A549 (cell line): ENCODE measurements at regions not wholly inside any gene's neighbourhood (a gene's known extent, or its start where the extent isn't known, plus 50 kb on each side); places are given as distances from the start of the nearest gene placed in this dataset.
A peak's percentile ranks its signal among the peaks of the same experiment; 100 is the strongest.

Experiments used
- ATAC-seq, 2 experiments: fragments of 200-7000 bp in 1 of 2; fragments of >200 bp in 1 of 2; cut with Nextera tagmentation in 1 of 2; cut with Tn5 transposase in 1 of 2; 3 replicates each; pipeline versions ENCODE4 v1.8.0 to v1.9.1; 2018 to 2020; ENCODE audit warnings: mild to moderate bottlenecking in 1 of 2, moderate library complexity in 1 of 2
- CTCF ChIA-PET: fragments of 300-600 bp; sonication (Branson Sonifier 250); formaldehyde crosslinking; extraction: SDS; loops from one replicate; lab custom pipeline; 2021; ENCODE audit warnings: antibody characterized with exemption, inconsistent platforms; lab: Yijun Ruan, JAX
- POLR2A ChIA-PET: fragments of 350-600 bp; formaldehyde crosslinking; extraction: SDS; loops from one replicate; lab custom pipeline; 2021; ENCODE audit warnings: antibody characterized with exemption, inconsistent platforms; lab: Yijun Ruan, JAX
- DNase-seq, 2 experiments: peaks; one replicate each; pipeline versions ENCODE4 v3.0.0 to v3.0.0-alpha.2; 2011 to 2016; ENCODE audit warnings: low read depth in 1 of 2, low spot score in 1 of 2
- FAIRE-seq: peaks from 2 replicates; lab custom pipeline; 2011; peaks lifted over from hg19 to GRCh38; lab: Jason Lieb, UNC
- H3K27ac ChIP-seq, 2 experiments: fragments of >200 bp; sonication (Bioruptor Twin); formaldehyde crosslinking; 3 replicates each; pipeline ENCODE4 v1.5.1; 2016 to 2017
- H3K4me1 ChIP-seq: fragments of >200 bp; sonication (Bioruptor Twin); formaldehyde crosslinking; 3 replicates; pipeline ENCODE4 v1.6.1; 2016
- H3K4me2 ChIP-seq: fragments of >200 bp; sonication (Bioruptor Twin); formaldehyde crosslinking; 3 replicates; pipeline ENCODE4 v1.6.1; 2016
- H3K4me3 ChIP-seq: fragments of >200 bp; sonication (Bioruptor Twin); formaldehyde crosslinking; 3 replicates; pipeline ENCODE4 v1.5.1; 2016
- H3K9me3 ChIP-seq: fragments of >200 bp; sonication (Bioruptor Twin); formaldehyde crosslinking; 3 replicates; pipeline ENCODE4 v1.6.1; 2016
- BHLHE40 ChIP-seq: IDR thresholded peaks from 2 replicates; pipeline ENCODE4 v1.6.1; 2012; ENCODE audit warnings: low read depth, low read length, inconsistent platforms
- CBX2 ChIP-seq: fragments of 200-600 bp; sonication (generic); IDR thresholded peaks from 2 replicates; pipeline ENCODE4 v1.6.1; 2016; ENCODE audit warnings: low read depth, mild to moderate bottlenecking, borderline replicate concordance
- CBX8 ChIP-seq: fragments of 200-600 bp; sonication (generic); IDR thresholded peaks from 2 replicates; pipeline ENCODE4 v1.6.1; 2016
- CEBPB ChIP-seq, 2 experiments: fragments of >200 bp in 1 of 2; sonication (Bioruptor Twin) in 1 of 2; formaldehyde crosslinking in 1 of 2; IDR thresholded peaks; 2 replicates each; pipeline ENCODE4 v1.6.1; 2012 to 2016
- CHD4 ChIP-seq: fragments of 200-600 bp; sonication (generic); IDR thresholded peaks from 2 replicates; pipeline ENCODE4 v1.6.1; 2016; ENCODE audit warnings: antibody characterized with exemption, mild to moderate bottlenecking, borderline replicate concordance
- EP300 ChIP-seq, 2 experiments: fragments of >200 bp; sonication (Bioruptor Twin); formaldehyde crosslinking; IDR thresholded peaks; 2 replicates in 1 of 2; 3 replicates in 1 of 2; pipeline ENCODE4 v1.6.1; 2016 to 2017
- ESRRA ChIP-seq: fragments of 150-350 bp; IDR thresholded peaks from 2 replicates; pipeline ENCODE4 v1.6.1; 2014; ENCODE audit warnings: mild to moderate bottlenecking, low read length, borderline replicate concordance
- FOSB ChIP-seq: fragments of 250-450 bp; sonication (Bioruptor Pico); IDR thresholded peaks from 2 replicates; pipeline ENCODE4 v1.5.0; 2020; ENCODE audit warnings: mild to moderate bottlenecking, moderate library complexity
- FOXS1 ChIP-seq: fragments of 250-450 bp; sonication (Bioruptor Pico); IDR thresholded peaks from 2 replicates; pipeline ENCODE4 v1.5.0; 2020; ENCODE audit warnings: mild to moderate bottlenecking, moderate library complexity
- GATA3 ChIP-seq: IDR thresholded peaks from 2 replicates; pipeline ENCODE4 v1.6.1; 2012; ENCODE audit warnings: borderline replicate concordance
- HEYL ChIP-seq: fragments of 250-450 bp; sonication (Bioruptor Pico); IDR thresholded peaks from 2 replicates; pipeline ENCODE4 v1.8.0; 2021; ENCODE audit warnings: mild to moderate bottlenecking, moderate library complexity
- HOXB13 ChIP-seq: fragments of 250-450 bp; sonication (Bioruptor Pico); IDR thresholded peaks from 2 replicates; pipeline ENCODE4 v1.5.0; 2020; ENCODE audit warnings: low read depth, mild to moderate bottlenecking, moderate library complexity
- HOXB5 ChIP-seq: fragments of 250-450 bp; sonication (Bioruptor Pico); IDR thresholded peaks from 2 replicates; pipeline ENCODE4 v1.5.0; 2020; ENCODE audit warnings: mild to moderate bottlenecking, moderate library complexity
- KDM5A ChIP-seq: fragments of 200-600 bp; sonication (generic); IDR thresholded peaks from 2 replicates; pipeline ENCODE4 v1.6.1; 2016; ENCODE audit warnings: antibody characterized with exemption, mild to moderate bottlenecking
- MAFK ChIP-seq: fragments of 450-650 bp; IDR thresholded peaks from 2 replicates; pipeline ENCODE4 v1.6.1; 2014; ENCODE audit not compliant: partially characterized antibody
- NPAS2 ChIP-seq: fragments of 250-450 bp; sonication (Bioruptor Pico); IDR thresholded peaks from 2 replicates; pipeline ENCODE4 v1.8.0; 2022; ENCODE audit warnings: mild to moderate bottlenecking, moderate library complexity, borderline replicate concordance
- RARB ChIP-seq: fragments of 250-450 bp; sonication (Bioruptor Pico); IDR thresholded peaks from 2 replicates; pipeline ENCODE4 v1.8.0; 2021; ENCODE audit warnings: mild to moderate bottlenecking, moderate library complexity
- RCOR1 ChIP-seq: fragments of 150-350 bp; IDR thresholded peaks from 2 replicates; pipeline ENCODE4 v1.6.1; 2014; ENCODE audit warnings: antibody characterized with exemption, low read length, low read depth
- RFX5 ChIP-seq: fragments of 450-650 bp; IDR thresholded peaks from 2 replicates; pipeline ENCODE4 v1.7.1; 2014; ENCODE audit warnings: antibody characterized with exemption, mild to moderate bottlenecking, moderate library complexity
- SREBF2 ChIP-seq: fragments of 450-650 bp; IDR thresholded peaks from 2 replicates; pipeline ENCODE4 v1.6.1; 2014; ENCODE audit warnings: mild to moderate bottlenecking, moderate library complexity
- TFCP2L1 ChIP-seq: fragments of 250-450 bp; sonication (Bioruptor Pico); IDR thresholded peaks from 2 replicates; pipeline ENCODE4 v1.5.0; 2021; ENCODE audit warnings: mild to moderate bottlenecking
- ZC3H11A ChIP-seq: fragments of 450-650 bp; IDR thresholded peaks from 2 replicates; pipeline ENCODE4 v1.6.1; 2014; ENCODE audit warnings: antibody characterized with exemption, mild to moderate bottlenecking
- ZFP36 ChIP-seq: fragments of 450-650 bp; IDR thresholded peaks from 2 replicates; pipeline ENCODE4 v1.6.1; 2014; ENCODE audit warnings: borderline replicate concordance; ENCODE audit not compliant: partially characterized antibody
- ZNF302 ChIP-seq: fragments of 250-450 bp; sonication (Bioruptor Pico); IDR thresholded peaks from 2 replicates; pipeline ENCODE4 v1.9.0; 2021; ENCODE audit warnings: inconsistent platforms, mild to moderate bottlenecking, moderate library complexity
- ZSCAN20 ChIP-seq: fragments of 250-450 bp; sonication (Bioruptor Pico); IDR thresholded peaks from 2 replicates; pipeline ENCODE4 v1.8.0; 2022; ENCODE audit warnings: mild to moderate bottlenecking, moderate library complexity
- WGBS: methylation state at CpG from one replicate; pipeline ENCODE4 v1.1.6; 2017; ENCODE audit errors: missing lambda C conversion rate; 5-methylcytosine and 5-hydroxymethylcytosine counted together
- TF ChIP-seq, protein P1 (sequence below): IDR thresholded peaks from 2 replicates; pipeline ENCODE4 v1.6.1; 2012; ENCODE audit warnings: low read depth, borderline replicate concordance

DNA sequence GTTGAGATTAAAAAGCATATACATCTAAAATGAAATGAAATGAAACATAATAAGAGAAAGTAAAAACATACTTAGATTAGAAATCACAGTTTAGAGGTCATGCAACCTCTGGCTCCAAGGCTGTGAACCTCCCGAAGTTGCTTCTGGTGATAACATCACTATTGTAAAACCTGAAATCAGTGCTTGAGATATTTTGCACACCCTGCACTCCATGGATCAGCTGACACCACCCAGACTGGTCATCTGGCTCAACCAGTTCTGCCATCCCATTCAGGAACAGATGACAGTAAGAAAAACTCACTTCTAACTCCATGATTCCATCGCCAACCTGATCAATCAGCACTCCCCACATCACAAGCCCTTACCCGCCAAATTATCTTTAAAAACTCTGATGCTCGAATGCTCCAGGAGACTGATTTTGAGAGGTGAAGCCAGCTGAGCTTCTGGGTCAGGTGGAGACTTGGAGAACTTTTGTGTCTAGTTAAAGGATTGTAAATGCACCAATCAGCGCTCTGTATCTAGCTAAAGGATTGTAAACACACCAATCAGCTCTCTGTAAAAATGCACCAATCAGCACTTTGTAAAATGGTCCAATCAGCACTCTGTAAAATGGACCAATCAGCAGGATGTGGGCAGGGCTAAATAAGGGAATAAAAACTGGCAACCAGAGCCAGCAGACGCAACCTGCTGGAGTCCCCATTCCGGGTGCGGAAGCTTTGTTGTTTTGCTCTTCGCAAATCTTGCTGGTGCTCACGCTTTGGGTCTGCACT is 162.6 kb upstream of the MAGI2 start:
- Histone ChIP-seq H3K4me3 (no peak overlapping the region), H3K27ac (no peak overlapping the region), H3K4me2 (no peak overlapping the region), H3K4me1 (no peaks in the 10 kb centered on the region), H3K9me3 (no peaks in the 10 kb centered on the region)
- 89% methylated on average over 10 of the region's 10 CpGs for WGBS
- CTCF ChIA-PET = no interaction called here
- no peak for DNase-seq
- TF ChIP-seq MAFK = peak; percentile 87
- TF ChIP-seq ZSCAN20 (CRISPR knock-in tag) = no peak
- POLR2A ChIA-PET = no interaction called here
- ATAC-seq = no peak
- no peak for FAIRE-seq

DNA sequence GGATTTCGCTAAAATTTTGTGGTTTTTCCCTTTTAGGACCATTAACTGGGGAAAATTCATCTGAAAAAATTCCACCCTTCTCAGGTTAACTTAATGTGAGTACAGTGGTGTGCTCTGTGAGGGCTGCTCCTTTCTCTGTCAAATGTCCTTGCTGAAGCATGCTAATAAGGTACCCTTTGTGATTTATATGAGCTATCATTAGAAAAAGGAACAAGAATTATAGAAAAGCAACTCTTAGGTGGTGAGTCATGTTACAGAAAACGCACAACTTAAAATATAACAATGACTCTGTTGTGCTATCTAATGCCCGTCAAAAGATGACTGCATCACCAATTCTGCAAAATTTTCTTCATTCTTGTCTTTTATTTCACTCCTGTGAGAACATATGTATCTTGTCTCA is 162.0 kb upstream of the MAGI2 start:
- CTCF ChIA-PET = no interaction called here
- 62% methylated on average over 3 of the region's 3 CpGs for WGBS
- no peaks in the 10 kb centered on the region for H3K9me3 ChIP-seq
- no peaks in the 10 kb centered on the region for H3K4me1 ChIP-seq
- ATAC-seq (no peak), FAIRE-seq (no peak), DNase-seq (no peak)
- POLR2A ChIA-PET = no interaction called here
- H3K27ac ChIP-seq = no peak overlapping the region
- no peak overlapping the region for H3K4me3 ChIP-seq
- TF ChIP-seq HOXB5 (CRISPR knock-in tag) = no peak
- TF ChIP-seq, protein P1, sequence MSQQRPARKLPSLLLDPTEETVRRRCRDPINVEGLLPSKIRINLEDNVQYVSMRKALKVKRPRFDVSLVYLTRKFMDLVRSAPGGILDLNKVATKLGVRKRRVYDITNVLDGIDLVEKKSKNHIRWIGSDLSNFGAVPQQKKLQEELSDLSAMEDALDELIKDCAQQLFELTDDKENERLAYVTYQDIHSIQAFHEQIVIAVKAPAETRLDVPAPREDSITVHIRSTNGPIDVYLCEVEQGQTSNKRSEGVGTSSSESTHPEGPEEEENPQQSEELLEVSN = no peak
- TF ChIP-seq TFCP2L1 = no peak
- no peak overlapping the region for H3K4me2 ChIP-seq

DNA sequence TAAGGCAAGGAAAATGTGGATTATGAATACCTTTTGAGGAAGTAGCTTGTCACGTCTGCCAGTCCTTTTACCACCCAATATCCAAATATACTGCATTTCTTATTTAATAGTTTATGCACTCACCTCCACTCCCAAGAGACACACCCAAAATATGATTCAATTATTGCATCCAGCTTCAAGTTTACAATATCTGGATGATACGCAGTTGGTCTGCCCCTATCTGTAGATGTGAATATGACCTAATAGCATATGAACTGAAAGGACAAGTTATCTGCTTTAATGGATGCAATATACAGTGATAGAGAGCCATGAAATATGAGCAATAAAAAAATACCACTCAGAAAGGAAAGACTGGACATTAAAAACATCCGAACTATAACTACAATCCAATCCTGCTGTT is 159.4 kb upstream of the MAGI2 start:
- H3K4me1 ChIP-seq = no peaks in the 10 kb centered on the region
- no peak overlapping the region for H3K27ac ChIP-seq
- WGBS = 74% methylated on average over 3 of the region's 3 CpGs
- ATAC-seq (no peak), DNase-seq (no peak), FAIRE-seq (no peak)
- no peaks in the 10 kb centered on the region for H3K9me3 ChIP-seq
- no peak for TF ChIP-seq ZC3H11A
- no peak for TF ChIP-seq FOXS1
- no peak for TF ChIP-seq FOSB (CRISPR knock-in tag)
- TF ChIP-seq EP300 (IDR thresholded peaks at IDR 0.05) = no peak
- TF ChIP-seq NPAS2 (CRISPR knock-in tag) = no peak
- no peak for TF ChIP-seq SREBF2
- no peak for TF ChIP-seq RARB (CRISPR knock-in tag)
- TF ChIP-seq ZNF302 (CRISPR knock-in tag) = no peak
- TF ChIP-seq MAFK = no peak
- TF ChIP-seq GATA3 = no peak
- TF ChIP-seq RFX5 = no peak
- TF ChIP-seq HEYL (CRISPR knock-in tag) = no peak
- POLR2A ChIA-PET = no interaction called here
- CTCF ChIA-PET = no interaction called here
- no peak overlapping the region for H3K4me2 ChIP-seq
- no peak overlapping the region for H3K4me3 ChIP-seq

DNA sequence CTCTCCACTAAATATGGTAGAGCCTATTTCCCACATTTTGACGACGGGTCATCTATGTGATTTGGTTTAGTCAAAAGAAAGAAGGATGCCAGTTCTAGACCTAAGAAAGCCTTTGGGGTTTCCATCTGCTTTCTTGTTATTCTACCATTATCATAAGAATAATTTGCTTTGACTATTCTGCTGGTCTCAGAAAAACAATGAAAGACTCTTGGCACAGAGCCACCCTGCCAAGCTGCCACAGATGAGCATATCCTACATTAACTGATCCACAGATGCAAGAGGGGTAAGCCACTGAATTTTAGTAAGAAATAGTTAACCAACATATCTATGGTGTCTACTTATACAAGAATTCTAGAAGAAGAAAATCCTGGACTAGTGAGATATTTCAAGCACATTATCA is 158.6 kb upstream of the MAGI2 start:
- 95% methylated on average over 2 of the region's 2 CpGs for WGBS
- H3K27ac ChIP-seq = no peak overlapping the region
- FAIRE-seq = no peak

DNA sequence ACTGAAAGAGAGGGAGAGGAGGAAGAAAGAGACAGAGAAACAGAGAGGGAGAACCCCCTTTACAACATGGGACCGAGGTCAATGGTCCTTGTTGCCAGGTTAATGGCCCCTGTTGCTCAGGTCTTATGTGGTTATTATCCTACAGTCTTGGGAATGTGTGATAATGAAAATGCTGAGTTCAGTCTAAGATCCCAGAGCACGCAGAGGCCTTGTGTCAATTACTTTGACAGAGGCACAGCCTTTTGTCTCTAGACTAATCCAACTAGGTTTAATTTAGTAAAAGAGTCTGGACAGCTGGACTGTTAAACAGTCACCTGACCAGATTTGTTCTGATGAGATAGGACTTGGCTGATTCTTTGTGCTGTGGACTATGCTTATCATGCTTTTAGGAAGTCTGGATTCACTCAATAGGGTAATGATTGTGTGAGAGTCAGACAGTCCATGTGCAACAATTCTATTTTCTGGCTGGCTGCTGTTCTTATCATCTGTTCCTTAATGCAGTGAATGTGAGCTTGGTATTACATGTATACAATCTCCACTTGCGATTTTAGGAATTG is 157.4 kb upstream of the MAGI2 start:
- 55% methylated on average over 3 of the region's 3 CpGs for WGBS
- no peak for DNase-seq
- Histone ChIP-seq H3K4me1 (no peaks in the 10 kb centered on the region), H3K9me3 (no peaks in the 10 kb centered on the region), H3K4me3 (no peak overlapping the region), H3K27ac (no peak overlapping the region), H3K4me2 (no peak overlapping the region)
- CTCF ChIA-PET = interaction anchor here (0.9 kb wide), 1 partner anchor 9 kb away, joined by 3 read pairs; no protein-coding TSS in a partner anchor
- FAIRE-seq = no peak
- POLR2A ChIA-PET = no interaction called here
- TF ChIP-seq CBX2 (no peak), RCOR1 (no peak), KDM5A (no peak), ESRRA (no peak), CBX8 (no peak), ZFP36 (no peak), BHLHE40 (no peak), EP300 (IDR thresholded peaks at IDR 0.05) (no peak), CHD4 (no peak), FOSB (CRISPR knock-in tag) (no peak), CEBPB (IDR thresholded peaks at IDR 0.05) (no peak)
- TF ChIP-seq, protein P1 = no peak
- ATAC-seq = no peak; a peak in 1 of 6 replicates

More for the DNA sequence above, 158.6 kb upstream of the MAGI2 start:
- Histone ChIP-seq H3K4me2 (no peak overlapping the region), H3K9me3 (no peaks in the 10 kb centered on the region)
- ATAC-seq = no peak
- CTCF ChIA-PET = interaction anchor here (0.6 to 0.9 kb wide), 2 partner anchors 8 to 33 kb away, joined by 3 to 4 read pairs; no protein-coding TSS in a partner anchor
- TF ChIP-seq HOXB13 (CRISPR knock-in tag) = no peak
- TF ChIP-seq, all 56 proteins: peak for 0
- POLR2A ChIA-PET = no interaction called here
- H3K4me3 ChIP-seq = no peak overlapping the region
- no peaks in the 10 kb centered on the region for H3K4me1 ChIP-seq
- DNase-seq = no peak
